ENCODE measurements at regions not wholly inside any gene's neighbourhood (a gene's known extent, or its start where the extent isn't known, plus 50 kb on each side); places are given as distances from the start of the nearest gene placed in this dataset.

DNA sequence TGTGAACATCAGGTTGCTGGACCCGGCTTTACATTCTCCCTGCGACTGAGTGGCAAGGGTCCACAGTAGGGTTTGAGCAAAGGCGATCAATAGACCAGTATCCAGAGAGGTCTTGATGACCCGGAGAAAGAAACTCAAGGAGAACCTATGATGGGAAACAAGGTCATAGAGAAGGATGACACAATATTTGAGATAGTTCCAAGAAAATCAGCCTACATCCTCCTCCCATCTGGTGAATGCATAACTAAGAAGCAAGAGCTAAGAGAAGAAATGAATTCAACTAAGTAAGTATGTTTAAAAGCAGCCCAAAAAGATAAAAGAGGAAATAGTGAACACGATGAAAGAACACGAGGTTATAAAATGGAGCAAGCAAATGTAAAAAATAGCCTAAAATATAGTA, 166.3 kb downstream of the CD8B2 start:
- Mint-ChIP-seq H3K27me3 (peaks cover 7 to 12% of the 10 kb centered on the region in 2 donors), H3K27ac (no peak overlapping the region), H3K9me3 (peaks cover 7 to 14% of the 10 kb centered on the region in 2 donors), H3K4me3 (no peak overlapping the region), H3K4me1 (no peaks in the 10 kb centered on the region), H3K36me3 (no peaks in the 10 kb centered on the region)
- no peak for ATAC-seq (replicated peaks)
- DNase-seq = no peak

GRCh38 chr2:106658616-106659015, 171.5 kb downstream of the CD8B2 start:
- peaks cover 16 to 24% of the 10 kb centered on the region in 2 donors for H3K9me3 Mint-ChIP-seq
- H3K36me3 Mint-ChIP-seq = peaks cover 7% of the 10 kb centered on the region in 2 donors
- no peak for DNase-seq
- H3K27me3 Mint-ChIP-seq = peaks cover 0 to 3% of the 10 kb centered on the region in 2 donors
- no peak overlapping the region for H3K4me3 Mint-ChIP-seq
- no peak for ATAC-seq (replicated peaks)
- no peak overlapping the region for H3K27ac Mint-ChIP-seq
- H3K4me1 Mint-ChIP-seq = no peaks in the 10 kb centered on the region

GRCh38 chr2:106664669-106665068, 177.5 kb downstream of the CD8B2 start:
- peak overlapping the region in 1 of 2 donors; percentile 10 for H3K4me3 Mint-ChIP-seq
- peak; percentile 99 for ATAC-seq (replicated peaks)
- DNase-seq = peak; percentile 53

DNA sequence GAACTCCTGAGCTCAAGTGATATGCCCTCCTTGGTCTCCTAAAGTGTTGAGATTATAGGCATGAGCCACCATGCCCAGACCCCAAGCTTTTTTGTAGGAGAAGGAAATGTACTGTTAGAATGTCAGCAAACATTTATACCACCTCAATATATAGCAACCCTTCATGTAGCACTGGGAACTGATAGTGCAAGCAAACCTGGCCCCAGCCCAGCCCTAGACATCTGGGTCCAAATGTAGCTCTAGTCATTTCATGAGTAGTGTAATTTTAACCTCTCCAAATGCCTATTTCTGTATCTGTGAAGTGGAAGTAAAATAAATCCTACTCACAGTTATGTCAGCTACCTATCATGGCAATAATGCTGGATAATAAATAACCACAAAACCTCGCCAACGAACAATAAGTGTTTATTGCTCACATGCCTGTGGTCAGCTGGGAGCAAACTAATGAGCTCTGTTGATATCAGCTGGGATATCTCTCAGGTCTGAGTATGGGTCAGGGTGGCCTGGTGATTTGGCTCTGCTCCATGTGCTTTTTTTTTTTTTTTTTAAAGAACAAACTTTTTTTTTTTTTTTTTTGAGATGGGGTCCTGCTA, 180.4 kb downstream of the CD8B2 start:
- H3K27ac Mint-ChIP-seq = no peak overlapping the region
- peaks cover 7 to 13% of the 10 kb centered on the region in 2 donors for H3K36me3 Mint-ChIP-seq
- no peak overlapping the region for H3K4me3 Mint-ChIP-seq
- no peak for DNase-seq
- H3K27me3 Mint-ChIP-seq = no peaks in the 10 kb centered on the region
- no peak for ATAC-seq (replicated peaks)
- peaks cover 24 to 26% of the 10 kb centered on the region in 2 donors for H3K9me3 Mint-ChIP-seq
- peaks cover 3 to 13% of the 10 kb centered on the region in 2 donors for H3K4me1 Mint-ChIP-seq

More at GRCh38 chr2:106664669-106665068, 177.5 kb downstream of the CD8B2 start:
- peaks cover 3 to 13% of the 10 kb centered on the region in 2 donors for H3K4me1 Mint-ChIP-seq
- H3K27ac Mint-ChIP-seq = peak overlapping the region; percentile 21
- peaks cover 16 to 18% of the 10 kb centered on the region in 2 donors for H3K9me3 Mint-ChIP-seq
- no peaks in the 10 kb centered on the region for H3K27me3 Mint-ChIP-seq
- peaks cover 7 to 13% of the 10 kb centered on the region in 2 donors for H3K36me3 Mint-ChIP-seq

GRCh38 chr2:106685180-106685897, 198.2 kb downstream of the CD8B2 start:
- Mint-ChIP-seq H3K4me3 (no peak overlapping the region), H3K4me1 (no peaks in the 10 kb centered on the region), H3K27me3 (peaks cover 5 to 14% of the 10 kb centered on the region in 2 donors), H3K27ac (no peak overlapping the region), H3K36me3 (no peaks in the 10 kb centered on the region), H3K9me3 (peaks cover 11 to 15% of the 10 kb centered on the region in 2 donors)
- no peak for DNase-seq
- ATAC-seq (replicated peaks) = no peak

- H3K4me3 Mint-ChIP-seq = no peak overlapping the region
- peaks cover 5 to 14% of the 10 kb centered on the region in 2 donors for H3K27me3 Mint-ChIP-seq
- ATAC-seq (replicated peaks) (peak in 1 of 2 donors; percentile 45), DNase-seq (no peak)
- no peaks in the 10 kb centered on the region for H3K36me3 Mint-ChIP-seq
- H3K4me1 Mint-ChIP-seq = no peaks in the 10 kb centered on the region
- peaks cover 11 to 14% of the 10 kb centered on the region in 2 donors for H3K9me3 Mint-ChIP-seq
- no peak overlapping the region for H3K27ac Mint-ChIP-seq
These were observed 199.2 kb downstream of the ST6GAL2 start for GRCh38 chr2:106686814-106687213.

GRCh38 chr2:106694964-106695470, 190.9 kb downstream of the ST6GAL2 start:
- ATAC-seq (replicated peaks) (no peak), DNase-seq (no peak)
- H3K27ac Mint-ChIP-seq = no peak overlapping the region
- H3K27me3 Mint-ChIP-seq = no peaks in the 10 kb centered on the region
- H3K4me3 Mint-ChIP-seq = no peak overlapping the region
- peaks cover 3 to 4% of the 10 kb centered on the region in 2 donors for H3K9me3 Mint-ChIP-seq
- H3K4me1 Mint-ChIP-seq = no peaks in the 10 kb centered on the region
- no peaks in the 10 kb centered on the region for H3K36me3 Mint-ChIP-seq

GRCh38 chr2:106695919-106696318, 190.0 kb downstream of the ST6GAL2 start:
- no peaks in the 10 kb centered on the region for H3K27me3 Mint-ChIP-seq
- H3K9me3 Mint-ChIP-seq = peaks cover under 1 to 2% of the 10 kb centered on the region in 2 donors
- no peaks in the 10 kb centered on the region for H3K36me3 Mint-ChIP-seq
- ATAC-seq (replicated peaks) (no peak), DNase-seq (no peak)
- no peaks in the 10 kb centered on the region for H3K4me1 Mint-ChIP-seq
- H3K27ac Mint-ChIP-seq = no peak overlapping the region
- no peak overlapping the region for H3K4me3 Mint-ChIP-seq

GRCh38 chr2:106700616-106701015, 185.4 kb downstream of the ST6GAL2 start:
- H3K36me3 Mint-ChIP-seq = no peaks in the 10 kb centered on the region
- peaks cover 0 to 2% of the 10 kb centered on the region in 2 donors for H3K9me3 Mint-ChIP-seq
- no peak for DNase-seq
- H3K27ac Mint-ChIP-seq = no peak overlapping the region
- no peaks in the 10 kb centered on the region for H3K4me1 Mint-ChIP-seq
- no peaks in the 10 kb centered on the region for H3K27me3 Mint-ChIP-seq
- ATAC-seq (replicated peaks) = peak in 1 of 2 donors; percentile 41
- no peak overlapping the region for H3K4me3 Mint-ChIP-seq

DNA sequence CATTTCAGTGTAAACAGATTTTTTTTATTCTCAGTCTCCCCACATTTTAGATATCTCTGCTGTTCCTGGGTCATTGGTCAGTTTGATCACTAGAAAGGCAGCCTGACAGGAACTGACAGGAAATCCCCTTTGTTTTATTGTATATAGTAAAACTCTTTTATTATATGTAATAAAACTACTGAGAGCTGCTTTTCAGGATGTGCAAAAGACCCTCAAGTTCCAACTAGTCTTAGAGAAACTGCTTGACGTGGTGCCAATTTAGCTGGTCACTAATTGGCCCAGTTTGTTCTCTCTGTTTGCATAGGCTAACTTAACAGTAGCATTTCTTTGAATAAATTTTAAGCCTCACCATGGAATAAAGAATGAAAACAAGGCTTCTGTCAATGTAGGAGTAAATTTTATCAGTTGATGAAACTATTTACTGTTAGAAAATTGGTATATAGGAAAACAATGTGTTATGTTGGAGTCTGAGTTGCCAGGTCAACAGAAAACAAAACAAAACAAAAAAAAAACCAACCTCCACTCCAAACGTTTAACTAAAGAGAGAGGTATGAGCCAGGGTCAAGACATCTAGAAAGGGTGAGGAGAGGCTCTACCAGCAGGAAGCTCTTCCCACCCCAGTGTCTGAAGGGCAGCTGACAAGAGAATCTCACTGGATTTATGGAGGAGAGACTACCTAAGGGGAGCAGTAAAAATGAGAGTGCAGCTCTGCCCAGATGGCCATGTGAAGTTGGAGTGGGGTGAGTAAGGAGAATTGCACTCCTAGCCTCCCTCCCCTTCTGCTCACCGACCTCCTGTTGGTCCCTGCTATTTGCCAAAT, 184.6 kb downstream of the ST6GAL2 start:
- no peak overlapping the region for H3K27ac Mint-ChIP-seq
- H3K9me3 Mint-ChIP-seq = peaks cover 0 to 2% of the 10 kb centered on the region in 2 donors
- no peaks in the 10 kb centered on the region for H3K27me3 Mint-ChIP-seq
- H3K36me3 Mint-ChIP-seq = no peaks in the 10 kb centered on the region
- no peak for DNase-seq
- ATAC-seq (replicated peaks) = no peak
- no peaks in the 10 kb centered on the region for H3K4me1 Mint-ChIP-seq
- H3K4me3 Mint-ChIP-seq = no peak overlapping the region

- ATAC-seq (replicated peaks) = no peak
- Mint-ChIP-seq H3K27me3 (no peaks in the 10 kb centered on the region), H3K36me3 (no peaks in the 10 kb centered on the region), H3K4me1 (no peaks in the 10 kb centered on the region), H3K4me3 (no peak overlapping the region), H3K9me3 (no peaks in the 10 kb centered on the region), H3K27ac (no peak overlapping the region)
- no peak for DNase-seq
These were observed 182.8 kb downstream of the ST6GAL2 start for GRCh38 chr2:106703161-106703560.

GRCh38 chr2:106704798-106705197, 181.2 kb downstream of the ST6GAL2 start:
- ATAC-seq (replicated peaks) (no peak), DNase-seq (no peak)
- no peaks in the 10 kb centered on the region for H3K9me3 Mint-ChIP-seq
- H3K27ac Mint-ChIP-seq = no peak overlapping the region
- no peaks in the 10 kb centered on the region for H3K36me3 Mint-ChIP-seq
- no peaks in the 10 kb centered on the region for H3K27me3 Mint-ChIP-seq
- no peak overlapping the region for H3K4me3 Mint-ChIP-seq
- no peaks in the 10 kb centered on the region for H3K4me1 Mint-ChIP-seq

GRCh38 chr2:106705877-106706276, 180.1 kb downstream of the ST6GAL2 start:
- Mint-ChIP-seq H3K4me1 (no peaks in the 10 kb centered on the region), H3K36me3 (no peaks in the 10 kb centered on the region), H3K9me3 (peaks cover 0 to 2% of the 10 kb centered on the region in 2 donors)

GRCh38 chr2:106706283-106706682, 179.7 kb downstream of the ST6GAL2 start:
- H3K36me3 Mint-ChIP-seq = no peaks in the 10 kb centered on the region
- H3K27me3 Mint-ChIP-seq = no peaks in the 10 kb centered on the region
- peaks cover 0 to 2% of the 10 kb centered on the region in 2 donors for H3K9me3 Mint-ChIP-seq
- ATAC-seq (replicated peaks) = no peak
- H3K4me1 Mint-ChIP-seq = no peaks in the 10 kb centered on the region
- H3K27ac Mint-ChIP-seq = no peak overlapping the region
- no peak overlapping the region for H3K4me3 Mint-ChIP-seq
- DNase-seq = no peak

More at GRCh38 chr2:106705877-106706276, 180.1 kb downstream of the ST6GAL2 start:
- Mint-ChIP-seq H3K27ac (no peak overlapping the region), H3K4me3 (no peak overlapping the region), H3K27me3 (no peaks in the 10 kb centered on the region)
- DNase-seq (no peak), ATAC-seq (replicated peaks) (no peak)
